DOHH2 (cell line): ENCODE measurements at regions not wholly inside any gene's neighbourhood (a gene's known extent, or its start where the extent isn't known, plus 50 kb on each side); places are given as distances from the start of the nearest gene placed in this dataset.

ENCODE experiments used
- CTCF ChIP-seq: fragments of 200-600 bp; sonication (generic); IDR thresholded peaks from one replicate; pipeline ENCODE4 v1.5.1; 2014; ENCODE audit warnings: antibody characterized with exemption, mild to moderate bottlenecking, low read depth, low read length; ENCODE audit not compliant: poor library complexity, severe bottlenecking
- EZH2phosphoT487 ChIP-seq: fragments of 200-600 bp; sonication (generic); IDR thresholded peaks from 2 replicates; pipeline ENCODE4 v1.6.1; 2017; ENCODE audit warnings: borderline replicate concordance, mild to moderate bottlenecking, antibody characterized with exemption, low read length, moderate library complexity, mixed read lengths

GRCh38 chr5:90022002-90022710, 387.4 kb downstream of the CETN3 start:
- TF ChIP-seq CTCF (no peak), EZH2phosphoT487 (no peak)
